SK-N-SH (cell line): ENCODE measurements at regions not wholly inside any gene's neighbourhood (a gene's known extent, or its start where the extent isn't known, plus 50 kb on each side); places are given as distances from the start of the nearest gene placed in this dataset.
"Not testable (repeated sequence)": the region's sequence is repeated elsewhere in the genome, so short reads cannot be mapped to it uniquely, and the experiment has no call there.

Source experiments
- CTCF ChIA-PET: fragments of 300-600, 350-600 bp; formaldehyde crosslinking; extraction: SDS; loops from one replicate; lab custom pipeline; 2021; lab: Yijun Ruan, JAX
- POLR2A ChIA-PET: fragments of 350-600 bp; sonication (Branson Sonifier 250); formaldehyde crosslinking; extraction: SDS; loops from one replicate; lab custom pipeline; 2020; ENCODE audit warnings: antibody characterized with exemption, inconsistent platforms; lab: Yijun Ruan, JAX
- DNase-seq: peaks from one replicate; pipeline ENCODE4 v3.0.0; 2012
- H2AFZ ChIP-seq: fragments of 200-600 bp; sonication (generic); 2 replicates; pipeline ENCODE4 v1.8.1; 2016; ENCODE audit warnings: antibody characterized with exemption, mild to moderate bottlenecking, low read depth
- H3F3A ChIP-seq: fragments of 200-600 bp; sonication (generic); replicated peaks from 2 replicates; pipeline ENCODE3; 2016; ENCODE audit warnings: antibody characterized with exemption, mild to moderate bottlenecking; ENCODE audit not compliant: insufficient read depth
- H3K27ac ChIP-seq, 2 experiments: fragments of 200-500 bp in 1 of 2; fragments of 200-600 bp in 1 of 2; sonication (Bioruptor generic) in 1 of 2; sonication (generic), shearing (Covaris generic) in 1 of 2; 2 replicates each; pipeline versions ENCODE4 v1.5.1 to v1.6.1; 2014 to 2016; ENCODE audit warnings: low read depth in 2 of 2, inconsistent platforms in 1 of 2, low read length in 1 of 2, mild to moderate bottlenecking in 1 of 2, mixed read lengths in 1 of 2
- H3K27me3 ChIP-seq: fragments of 200-600 bp; sonication (generic), shearing (Covaris generic); 2 replicates; pipeline ENCODE4 v1.6.1; 2016; ENCODE audit warnings: mixed run types; ENCODE audit not compliant: insufficient read depth
- H3K36me3 ChIP-seq, 2 experiments: fragments of 200-500 bp in 1 of 2; fragments of 200-600 bp in 1 of 2; sonication (Bioruptor generic) in 1 of 2; sonication (generic) in 1 of 2; replicated peaks in 1 of 2; 2 replicates each; pipeline versions ENCODE3 to v1.5.1; 2014 to 2016; ENCODE audit warnings: low read length in 1 of 2, mild to moderate bottlenecking in 1 of 2; ENCODE audit not compliant: insufficient read depth in 2 of 2, control insufficient read depth in 1 of 2
- H3K4me1 ChIP-seq, 2 experiments: fragments of 200-500 bp in 1 of 2; fragments of 200-600 bp in 1 of 2; sonication (Bioruptor generic) in 1 of 2; sonication (generic), shearing (Covaris generic) in 1 of 2; 2 replicates each; pipeline versions ENCODE4 v1.5.1 to v1.6.1; 2014 to 2016; ENCODE audit warnings: low read depth in 1 of 2, low read length in 1 of 2, mixed run types in 1 of 2; ENCODE audit not compliant: insufficient read depth in 2 of 2, control insufficient read depth in 1 of 2
- H3K4me2 ChIP-seq: fragments of 200-600 bp; sonication (generic), shearing (Covaris generic); 2 replicates; pipeline ENCODE4 v1.6.1; 2017; ENCODE audit warnings: mixed run types
- H3K4me3 ChIP-seq, 2 experiments: fragments of 200-500 bp in 1 of 2; fragments of 200-600 bp in 1 of 2; sonication (Bioruptor generic) in 1 of 2; sonication (generic), shearing (Covaris generic) in 1 of 2; 2 replicates each; pipeline versions ENCODE4 v1.5.1 to v1.8.1; 2014 to 2016; ENCODE audit warnings: low read depth in 2 of 2, inconsistent platforms in 1 of 2, low read length in 1 of 2, mild to moderate bottlenecking in 1 of 2, mixed read lengths in 1 of 2, moderate library complexity in 1 of 2
- H3K79me2 ChIP-seq: fragments of 200-600 bp; sonication (generic); 2 replicates; pipeline ENCODE4 v1.8.1; 2017; ENCODE audit warnings: mild to moderate bottlenecking; ENCODE audit not compliant: insufficient read depth
- H3K9ac ChIP-seq: fragments of 200-600 bp; sonication (generic); 2 replicates; pipeline ENCODE4 v1.6.1; 2017; ENCODE audit warnings: mixed run types
- H3K9me2 ChIP-seq: fragments of 200-600 bp; sonication (generic); 2 replicates; pipeline ENCODE4 v1.6.1; 2017; ENCODE audit warnings: mixed run types
- H3K9me3 ChIP-seq: fragments of 200-600 bp; sonication (generic); 2 replicates; pipeline ENCODE4 v1.6.1; 2017; ENCODE audit warnings: mixed run types, mild to moderate bottlenecking, moderate library complexity
- H4K20me1 ChIP-seq: fragments of 200-600 bp; sonication (generic); 2 replicates; pipeline ENCODE4 v1.6.1; 2017; ENCODE audit warnings: mild to moderate bottlenecking, mixed run types; ENCODE audit not compliant: insufficient read depth
- CTCF ChIP-seq: fragments of 200-600 bp; sonication (generic); IDR thresholded peaks from 2 replicates; pipeline ENCODE4 v1.6.1; 2017; ENCODE audit warnings: antibody characterized with exemption, mild to moderate bottlenecking, moderate library complexity
- EZH2phosphoT487 ChIP-seq: fragments of 200-600 bp; sonication (generic); IDR thresholded peaks from 2 replicates; pipeline ENCODE4 v1.6.1; 2017; ENCODE audit warnings: low read depth, mixed run types, mild to moderate bottlenecking, antibody characterized with exemption, moderate library complexity, borderline replicate concordance
- FOSL2 ChIP-seq: IDR thresholded peaks from 2 replicates; pipeline ENCODE4 v1.4.0; 2012; ENCODE audit warnings: low read depth, mild to moderate bottlenecking, moderate library complexity, borderline replicate concordance
- GABPA ChIP-seq: IDR thresholded peaks from 2 replicates; pipeline ENCODE4 v1.4.0; 2012; ENCODE audit warnings: low read depth, mild to moderate bottlenecking
- GATA2 ChIP-seq: sonication (generic); formaldehyde crosslinking; IDR thresholded peaks from 2 replicates; pipeline ENCODE4 v1.5.0; 2020; ENCODE audit warnings: mild to moderate bottlenecking, missing genetic modification reagents
- JUND ChIP-seq: IDR thresholded peaks from 2 replicates; pipeline ENCODE4 v1.4.0; 2012
- MXI1 ChIP-seq: IDR thresholded peaks from 2 replicates; pipeline ENCODE4 v1.6.1; 2012; ENCODE audit warnings: mild to moderate bottlenecking, low read depth, low read length, improper control_type of control experiment
- NFIC ChIP-seq: IDR thresholded peaks from 2 replicates; pipeline ENCODE4 v1.4.0; 2012; ENCODE audit warnings: borderline replicate concordance
- PBX3 ChIP-seq: IDR thresholded peaks from 2 replicates; pipeline ENCODE4; 2012
- RAD21 ChIP-seq: IDR thresholded peaks from 2 replicates; pipeline ENCODE4 v1.6.1; 2012; ENCODE audit warnings: mild to moderate bottlenecking, low read length
- RFX5 ChIP-seq: IDR thresholded peaks from 2 replicates; pipeline ENCODE4 v1.6.1; 2012; ENCODE audit warnings: mild to moderate bottlenecking, improper control_type of control experiment, low read length
- RXRA ChIP-seq: IDR thresholded peaks from 2 replicates; pipeline ENCODE4 v1.4.0; 2012; ENCODE audit warnings: low read depth, mild to moderate bottlenecking, borderline replicate concordance
- SIN3A ChIP-seq: IDR thresholded peaks from 2 replicates; pipeline ENCODE4 v1.6.1; 2012; ENCODE audit warnings: low read depth, mild to moderate bottlenecking, low read length, moderate library complexity, borderline replicate concordance
- SMC3 ChIP-seq: IDR thresholded peaks from 2 replicates; pipeline ENCODE4 v1.6.1; 2012; ENCODE audit warnings: low read depth, low read length, improper control_type of control experiment
- TEAD4 ChIP-seq: IDR thresholded peaks from 2 replicates; pipeline ENCODE4 v1.4.0; 2012; ENCODE audit warnings: mild to moderate bottlenecking, borderline replicate concordance; ENCODE audit not compliant: insufficient read depth
- USF1 ChIP-seq: IDR thresholded peaks from 2 replicates; pipeline ENCODE4 v1.4.0; 2012; ENCODE audit warnings: low read depth, borderline replicate concordance
- WGBS: methylation state at CpG from one replicate; pipeline ENCODE4 v1.1.6; 2017; ENCODE audit warnings: low lambda C conversion rate; 5-methylcytosine and 5-hydroxymethylcytosine counted together

GRCh38 chr12:127150956-127151355 lies 1116.0 kb upstream of the TMEM132C start:
- H3K9me3 ChIP-seq, result no peaks in the 10 kb centered on the region
- 52% methylated on average over 4 of the region's 4 CpGs for WGBS
- H3K36me3 ChIP-seq, result no peaks in the 10 kb centered on the region
- H3K27ac ChIP-seq, result no peak overlapping the region
- H3F3A ChIP-seq, result no peaks in the 10 kb centered on the region
- TF ChIP-seq GABPA (no peak), JUND (no peak), USF1 (no peak), SMC3 (no peak), TEAD4 (no peak), EZH2phosphoT487 (no peak), RXRA (no peak), MXI1 (no peak)
- POLR2A ChIA-PET, result no interaction called here
- no peak overlapping the region for H3K4me3 ChIP-seq
- no peak overlapping the region for H3K4me2 ChIP-seq
- CTCF ChIA-PET, result interaction anchor here (0.5 to 1.4 kb wide), 2 partner anchors 41 to 142 kb away, joined by 3 read pairs; no protein-coding TSS in a partner anchor
- no peak for DNase-seq
- H3K4me1 ChIP-seq, result peaks cover 0 to 3% of the 10 kb centered on the region in 2 experiments; a peak in 1 of 4 replicates
- no peaks in the 10 kb centered on the region for H3K27me3 ChIP-seq
- H3K79me2 ChIP-seq, result no peaks in the 10 kb centered on the region
- H4K20me1 ChIP-seq, result no peaks in the 10 kb centered on the region
- no peak overlapping the region for H2AFZ ChIP-seq
- no peak overlapping the region for H3K9ac ChIP-seq
- no peaks in the 10 kb centered on the region for H3K9me2 ChIP-seq

GRCh38 chr12:127153996-127154395 lies 1113.0 kb upstream of the TMEM132C start:
- CTCF ChIA-PET, result no interaction called here
- no peaks in the 10 kb centered on the region for H3K4me1 ChIP-seq
- no peaks in the 10 kb centered on the region for H3K9me3 ChIP-seq
- H3K9me2 ChIP-seq, result no peaks in the 10 kb centered on the region
- H3K36me3 ChIP-seq, result no peaks in the 10 kb centered on the region
- H3K4me3 ChIP-seq, result no peak overlapping the region
- DNase-seq, result no peak
- H3K4me2 ChIP-seq, result no peak overlapping the region
- TF ChIP-seq GABPA (no peak), RAD21 (no peak), GATA2 (CRISPR knock-in tag) (no peak), PBX3 (no peak), CTCF (no peak), NFIC (no peak), SIN3A (no peak), FOSL2 (no peak), EZH2phosphoT487 (no peak), MXI1 (no peak), RFX5 (no peak)
- H4K20me1 ChIP-seq, result no peaks in the 10 kb centered on the region
- H3K27me3 ChIP-seq, result no peaks in the 10 kb centered on the region
- no peak overlapping the region for H3K27ac ChIP-seq
- H3K9ac ChIP-seq, result no peak overlapping the region
- no peaks in the 10 kb centered on the region for H3K79me2 ChIP-seq
- no peak overlapping the region for H2AFZ ChIP-seq
- H3F3A ChIP-seq, result no peaks in the 10 kb centered on the region
- POLR2A ChIA-PET, result no interaction called here
- WGBS, result 40% methylated on average over 7 of the region's 15 CpGs

GRCh38 chr12:127154830-127155229 lies 1112.1 kb upstream of the TMEM132C start:
- H3K9me3 ChIP-seq, H3K9me2 ChIP-seq, H4K20me1 ChIP-seq, POLR2A ChIA-PET, H3K27me3 ChIP-seq, CTCF ChIA-PET, DNase-seq, H3K79me2 ChIP-seq, H3K4me1 ChIP-seq, H3K36me3 ChIP-seq, H3F3A ChIP-seq, H3K4me2 ChIP-seq, H3K4me3 ChIP-seq, H3K9ac ChIP-seq, H3K27ac ChIP-seq, H2AFZ ChIP-seq: not testable (repeated sequence)
- 33% methylated on average over 1 of the region's 1 CpG for WGBS
